Loucy (cell line): ENCODE measurements at regions not wholly inside any gene's neighbourhood (a gene's known extent, or its start where the extent isn't known, plus 50 kb on each side); places are given as distances from the start of the nearest gene placed in this dataset.
"Not testable (repeated sequence)": the region's sequence is repeated elsewhere in the genome, so short reads cannot be mapped to it uniquely, and the experiment has no call there.

Experiments used
- CTCF ChIP-seq: fragments of 200-600 bp; sonication (generic); conservative IDR thresholded peaks from 2 replicates; pipeline ENCODE4 v1.5.1; 2014; ENCODE audit warnings: mild to moderate bottlenecking, antibody characterized with exemption, low read length
- EZH2phosphoT487 ChIP-seq: fragments of 200-600 bp; IDR thresholded peaks from 2 replicates; pipeline ENCODE4 v1.6.1; 2018; ENCODE audit warnings: antibody characterized with exemption, mild to moderate bottlenecking, moderate library complexity, borderline replicate concordance

DNA sequence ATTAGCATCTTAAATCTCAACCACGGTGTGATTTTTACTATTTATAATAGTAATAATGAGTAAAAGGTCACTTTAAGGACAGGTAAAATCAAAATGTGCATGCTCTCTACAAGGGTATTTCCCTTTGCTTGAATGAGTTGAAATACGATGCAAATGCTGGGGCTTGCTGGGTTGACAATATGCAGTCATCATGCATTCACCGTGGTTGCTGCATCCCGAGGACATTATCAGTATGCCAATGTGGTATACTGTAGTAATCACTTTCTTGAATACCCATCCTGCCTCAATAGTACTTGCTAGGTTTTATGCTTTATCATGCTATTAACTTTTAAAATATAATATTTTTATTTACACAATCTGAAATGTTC lies 637.9 kb downstream of the COL12A1 start:
- TF ChIP-seq CTCF, EZH2phosphoT487: not testable (repeated sequence)
